GM12878 (cell line): ENCODE measurements at regions not wholly inside any gene's neighbourhood (a gene's known extent, or its start where the extent isn't known, plus 50 kb on each side); places are given as distances from the start of the nearest gene placed in this dataset.

Source experiments
- CTCF ChIP-seq, 3 experiments: IDR thresholded peaks in 2 of 3; conservative IDR thresholded peaks in 1 of 3; 2 replicates each; pipeline ENCODE4 v1.5.1; 2011; ENCODE audit warnings: low read depth in 3 of 3, low read length in 3 of 3, mild to moderate bottlenecking in 3 of 3, control low read depth in 2 of 3, moderate library complexity in 2 of 3, inconsistent platforms in 1 of 3, mixed read lengths in 1 of 3; ENCODE audit not compliant: control insufficient read depth in 2 of 3, insufficient read depth in 1 of 3; ENCODE audit errors: extremely low read depth in 1 of 3
- EP300 ChIP-seq, 2 experiments: fragments of 150-350 bp in 1 of 2; IDR thresholded peaks; 2 replicates each; pipeline ENCODE4 v1.6.1; 2011 to 2012; ENCODE audit warnings: low read depth in 2 of 2, low read length in 2 of 2, borderline replicate concordance in 1 of 2, improper control_type of control experiment in 1 of 2, inconsistent platforms in 1 of 2; ENCODE audit not compliant: control insufficient read depth in 1 of 2
- ESRRA ChIP-seq: IDR thresholded peaks from 2 replicates; pipeline ENCODE4 v1.6.1; 2012; ENCODE audit warnings: mild to moderate bottlenecking, low read length, improper control_type of control experiment
- IKZF2 ChIP-seq, 2 experiments: fragments of 450-650 bp; IDR thresholded peaks; 2 replicates each; pipeline ENCODE4 v1.6.1; 2017; ENCODE audit warnings: mild to moderate bottlenecking in 2 of 2, moderate library complexity in 2 of 2
- MAX ChIP-seq: IDR thresholded peaks from 2 replicates; pipeline ENCODE4 v1.6.1; 2012; ENCODE audit warnings: low read depth, low read length, improper control_type of control experiment
- MXI1 ChIP-seq: fragments of 150-350 bp; IDR thresholded peaks from 2 replicates; pipeline ENCODE4 v1.6.1; 2011; ENCODE audit warnings: low read depth, mild to moderate bottlenecking, inconsistent platforms, low read length, improper control_type of control experiment
- NRF1 ChIP-seq: conservative IDR thresholded peaks from 2 replicates; pipeline ENCODE4 v1.6.1; 2011; ENCODE audit warnings: mild to moderate bottlenecking, low read depth, low read length, improper control_type of control experiment
- TF ChIP-seq, protein P1 (sequence below): IDR thresholded peaks from 2 replicates; pipeline ENCODE4 v1.6.1; 2012; ENCODE audit warnings: low read length, inconsistent platforms

GRCh38 chr20:20897922-20898321 is 185.5 kb upstream of the RALGAPA2 start:
- TF ChIP-seq ESRRA (no peak), CTCF (IDR thresholded peaks at IDR 0.05 in 2 of 3, conservative IDR thresholded peaks at IDR 0.05 in 1 of 3; ENCODE audit: control insufficient read depth in 2 of 3, extremely low read depth in 1 of 3, insufficient read depth in 1 of 3, low read depth in 3 of 3, low read length in 3 of 3) (no peak), MXI1 (no peak), NRF1 (no peak), MAX (no peak), IKZF2 (IDR thresholded peaks at IDR 0.05) (no peak), EP300 (IDR thresholded peaks at IDR 0.05; ENCODE audit: borderline replicate concordance in 1 of 2, control insufficient read depth in 1 of 2, low read depth in 2 of 2, low read length in 2 of 2) (no peak)
- TF ChIP-seq, protein P1, sequence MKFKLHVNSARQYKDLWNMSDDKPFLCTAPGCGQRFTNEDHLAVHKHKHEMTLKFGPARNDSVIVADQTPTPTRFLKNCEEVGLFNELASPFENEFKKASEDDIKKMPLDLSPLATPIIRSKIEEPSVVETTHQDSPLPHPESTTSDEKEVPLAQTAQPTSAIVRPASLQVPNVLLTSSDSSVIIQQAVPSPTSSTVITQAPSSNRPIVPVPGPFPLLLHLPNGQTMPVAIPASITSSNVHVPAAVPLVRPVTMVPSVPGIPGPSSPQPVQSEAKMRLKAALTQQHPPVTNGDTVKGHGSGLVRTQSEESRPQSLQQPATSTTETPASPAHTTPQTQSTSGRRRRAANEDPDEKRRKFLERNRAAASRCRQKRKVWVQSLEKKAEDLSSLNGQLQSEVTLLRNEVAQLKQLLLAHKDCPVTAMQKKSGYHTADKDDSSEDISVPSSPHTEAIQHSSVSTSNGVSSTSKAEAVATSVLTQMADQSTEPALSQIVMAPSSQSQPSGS, result no peak
